22Rv1 (cell line): ENCODE measurements at regions not wholly inside any gene's neighbourhood (a gene's known extent, or its start where the extent isn't known, plus 50 kb on each side); places are given as distances from the start of the nearest gene placed in this dataset.

Source experiments
- CTCF ChIP-seq: fragments of 450-650 bp; IDR thresholded peaks from 2 replicates; pipeline ENCODE4 v1.5.1; 2017; ENCODE audit warnings: mild to moderate bottlenecking
- ZFX ChIP-seq: fragments of 450-650 bp; IDR thresholded peaks from 2 replicates; pipeline ENCODE4 v1.6.1; 2017; ENCODE audit warnings: antibody characterized with exemption, borderline replicate concordance

GRCh38 chr3:177735431-177735830 lies 538.1 kb upstream of the TBL1XR1 start:
- TF ChIP-seq CTCF (no peak), ZFX (no peak)
